Large intestine (tissue), 3 donors: ENCODE measurements at regions not wholly inside any gene's neighbourhood (a gene's known extent, or its start where the extent isn't known, plus 50 kb on each side); places are given as distances from the start of the nearest gene placed in this dataset.
A peak's percentile ranks its signal among the peaks of the same experiment; 100 is the strongest.

Experiments used
- DNase-seq, 2 donors: peaks; one replicate each; pipeline versions ENCODE4 v3.0.0 to v3.0.0-alpha.2; 2013
- H3K27ac ChIP-seq: one replicate; pipeline ENCODE4 v1.5.1; 2013; ENCODE audit warnings: low read length
- H3K27me3 ChIP-seq: 2 replicates; pipeline ENCODE4 v1.6.1; 2013; ENCODE audit warnings: low read length; ENCODE audit not compliant: control insufficient read depth, insufficient read depth
- H3K36me3 ChIP-seq: 2 replicates; pipeline ENCODE4 v1.6.1; 2013; ENCODE audit warnings: low read length; ENCODE audit not compliant: control insufficient read depth, insufficient read depth
- H3K4me1 ChIP-seq: one replicate; pipeline ENCODE4 v1.6.1; 2013; ENCODE audit warnings: low read length; ENCODE audit not compliant: control insufficient read depth, insufficient read depth
- H3K4me3 ChIP-seq: one replicate; pipeline ENCODE4 v1.5.1; 2013; ENCODE audit warnings: low read length
- H3K9me3 ChIP-seq: one replicate; pipeline ENCODE4 v1.6.1; 2013; ENCODE audit warnings: mild to moderate bottlenecking, low read depth, low read length, moderate library complexity; ENCODE audit not compliant: control insufficient read depth
- WGBS: methylation state at CpG from one replicate; pipeline ENCODE4 v1.1.5; 2013; ENCODE audit warnings: low lambda C conversion rate; ENCODE audit not compliant: insufficient coverage; 5-methylcytosine and 5-hydroxymethylcytosine counted together

DNA sequence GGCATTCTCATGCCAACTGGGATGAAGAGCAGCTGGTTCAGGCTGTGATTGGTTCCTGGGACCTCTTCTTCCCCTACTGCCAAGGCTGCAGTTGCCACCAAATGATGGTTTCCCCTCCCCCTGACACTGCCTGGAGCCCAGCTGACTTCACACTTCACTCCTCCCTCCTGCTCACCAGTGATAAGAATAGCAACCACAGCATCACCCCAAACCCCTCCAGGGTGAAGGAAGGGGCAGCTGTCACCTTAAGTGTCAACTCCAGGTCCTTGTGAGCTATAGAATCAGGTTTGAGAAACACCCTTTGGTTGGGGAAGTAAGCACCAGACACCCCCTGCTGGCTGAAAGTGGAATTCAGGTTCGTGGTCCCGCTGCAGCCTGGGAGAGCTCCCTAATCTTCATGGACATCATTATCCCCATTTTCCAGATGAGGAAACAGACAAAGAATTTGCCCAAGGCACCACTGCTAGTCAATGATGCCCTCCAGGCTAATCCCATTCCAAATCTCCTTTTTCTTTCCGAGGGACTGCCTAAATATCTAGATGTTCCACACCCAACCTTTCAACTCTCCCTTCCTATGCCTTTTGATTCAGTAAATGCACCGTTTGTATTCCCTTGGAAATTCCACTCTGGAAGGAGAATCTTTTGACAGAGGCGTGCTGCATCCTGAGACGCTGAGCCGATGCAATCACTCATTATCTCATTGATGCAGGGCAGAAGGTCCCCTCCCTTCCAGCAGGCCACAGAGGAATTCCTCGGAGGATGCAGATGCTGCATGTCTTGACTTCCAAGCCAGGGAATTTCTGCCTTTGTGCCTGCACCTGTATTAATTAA is 50.6 kb upstream of the UQCRFS1 start:
- peak in 1 of 2 donors; percentile 29 for DNase-seq
- WGBS: 40% methylated on average over 1 of the region's 8 CpGs

DNA sequence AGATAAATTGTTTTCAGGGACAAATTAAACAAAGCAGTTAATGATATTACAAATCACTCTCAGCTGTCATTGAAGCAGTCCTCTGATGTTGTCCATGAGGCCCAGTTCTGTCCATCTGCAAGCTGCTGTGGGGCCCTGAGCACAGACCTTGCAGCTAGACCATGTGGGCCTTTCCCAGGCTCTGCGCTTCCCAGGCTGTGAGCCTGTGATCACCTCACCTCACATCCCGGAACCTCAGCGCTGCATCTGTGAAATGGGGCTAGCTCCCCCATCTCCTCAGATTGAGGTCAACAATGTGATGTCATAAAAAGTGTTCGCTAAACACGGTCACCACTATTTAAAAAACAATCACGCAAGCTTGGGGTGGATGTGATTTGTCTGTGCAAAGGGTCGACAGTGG is 51.9 kb upstream of the UQCRFS1 start:
- H3K27me3 ChIP-seq: no peaks in the 10 kb centered on the region
- no peaks in the 10 kb centered on the region for H3K36me3 ChIP-seq
- no peak overlapping the region for H3K4me3 ChIP-seq
- H3K27ac ChIP-seq: no peak overlapping the region
- no peaks in the 10 kb centered on the region for H3K9me3 ChIP-seq
- no peaks in the 10 kb centered on the region for H3K4me1 ChIP-seq
- DNase-seq: no peak
- WGBS: 90% methylated on average over 2 of the region's 7 CpGs

More for the DNA sequence above, 50.6 kb upstream of the UQCRFS1 start:
- no peaks in the 10 kb centered on the region for H3K36me3 ChIP-seq
- H3K4me1 ChIP-seq: no peaks in the 10 kb centered on the region
- no peak overlapping the region for H3K27ac ChIP-seq
- no peak overlapping the region for H3K4me3 ChIP-seq
- H3K9me3 ChIP-seq: no peaks in the 10 kb centered on the region
- no peaks in the 10 kb centered on the region for H3K27me3 ChIP-seq

DNA sequence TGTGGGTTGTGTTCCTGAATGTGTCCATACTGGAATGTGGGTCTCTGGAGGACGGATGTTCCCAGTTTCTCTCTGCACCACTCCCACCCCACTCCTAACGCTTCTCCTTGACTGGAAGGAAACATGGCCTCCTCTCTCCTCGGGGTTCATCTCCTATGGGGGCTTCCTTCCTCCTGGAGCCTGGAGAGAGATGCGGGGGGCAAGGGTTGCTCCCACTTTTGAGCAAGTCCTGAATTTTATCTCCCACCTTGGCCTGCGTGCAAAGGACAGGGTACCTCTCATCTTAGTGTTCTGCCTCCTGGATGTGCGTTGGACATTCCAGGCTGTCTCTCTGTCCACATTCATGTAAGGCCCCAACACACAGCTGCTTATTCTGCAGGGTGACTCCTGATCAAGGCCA is 52.5 kb upstream of the UQCRFS1 start:
- Histone ChIP-seq H3K9me3 (no peaks in the 10 kb centered on the region), H3K27me3 (no peaks in the 10 kb centered on the region), H3K4me1 (no peaks in the 10 kb centered on the region), H3K36me3 (no peaks in the 10 kb centered on the region), H3K27ac (no peak overlapping the region), H3K4me3 (no peak overlapping the region)
- 60% methylated on average over 1 of the region's 6 CpGs for WGBS
- DNase-seq: no peak

DNA sequence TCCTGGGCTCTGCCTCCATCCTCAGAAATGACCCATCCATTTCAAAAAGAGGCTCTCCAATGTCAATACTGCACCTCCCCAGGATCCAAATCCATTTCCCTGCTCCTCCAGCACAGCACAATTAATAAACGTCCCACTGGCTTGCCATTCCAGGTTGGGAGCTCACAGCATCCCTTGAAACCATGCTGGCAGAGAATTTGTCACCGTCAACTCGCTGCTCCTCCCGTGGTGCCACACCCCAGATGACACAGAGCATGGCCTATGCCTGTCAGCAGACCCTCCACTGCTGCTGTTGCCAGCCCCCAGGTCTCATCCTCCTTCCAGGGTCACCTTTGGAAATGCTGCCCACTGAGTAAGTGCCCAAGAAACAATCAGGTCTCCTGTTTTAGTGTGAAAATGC is 53.0 kb upstream of the UQCRFS1 start:
- no peaks in the 10 kb centered on the region for H3K4me1 ChIP-seq
- no peak overlapping the region for H3K27ac ChIP-seq
- no CpG with 5 or more reads among the region's 4 CpGs for WGBS
- H3K27me3 ChIP-seq: no peaks in the 10 kb centered on the region
- no peaks in the 10 kb centered on the region for H3K9me3 ChIP-seq
- no peak for DNase-seq
- H3K4me3 ChIP-seq: no peak overlapping the region
- no peaks in the 10 kb centered on the region for H3K36me3 ChIP-seq

DNA sequence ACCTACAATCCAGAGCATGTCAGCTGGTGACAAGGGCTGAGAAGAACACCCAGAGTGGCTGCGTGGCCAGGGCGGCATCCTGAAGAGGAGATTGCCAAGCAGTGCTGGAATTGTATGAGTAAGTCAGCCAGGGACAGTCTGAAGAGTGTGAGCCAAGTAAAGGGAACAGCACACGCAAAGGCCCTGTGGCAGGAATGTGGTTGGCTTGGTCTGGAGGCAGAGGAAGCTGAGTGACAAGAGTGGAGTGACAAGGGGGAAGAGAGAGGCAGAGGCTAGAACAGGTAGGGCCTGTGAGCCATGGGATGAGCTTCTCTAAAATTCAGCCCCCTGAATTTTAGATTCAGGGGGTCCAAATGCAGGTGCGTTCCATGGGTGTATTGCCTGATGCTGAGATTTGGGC is 53.7 kb upstream of the UQCRFS1 start:
- WGBS: no CpG with 5 or more reads among the region's 4 CpGs
- H3K4me1 ChIP-seq: no peaks in the 10 kb centered on the region

DNA sequence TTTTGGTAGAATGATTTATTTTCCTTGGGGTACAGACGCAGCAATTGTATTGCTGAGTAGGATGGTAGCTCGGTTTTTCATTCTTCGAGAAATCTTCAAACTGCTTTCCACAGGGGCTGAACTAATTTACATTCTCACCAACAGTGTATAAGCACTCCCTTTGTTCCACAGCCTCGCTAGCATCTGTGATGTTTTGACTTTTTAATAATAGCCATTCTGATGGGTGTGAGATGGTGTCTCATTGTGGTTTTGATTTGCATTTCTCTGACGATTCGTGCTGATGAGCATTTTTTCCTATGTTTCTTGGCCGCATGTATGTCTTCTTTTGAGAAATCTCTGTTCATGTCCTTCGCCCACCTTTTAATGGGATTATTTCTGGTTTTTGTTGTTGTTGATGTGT is 54.8 kb upstream of the UQCRFS1 start:
- Histone ChIP-seq H3K27ac (no peak overlapping the region), H3K4me3 (no peak overlapping the region), H3K27me3 (no peaks in the 10 kb centered on the region), H3K4me1 (no peaks in the 10 kb centered on the region), H3K36me3 (no peaks in the 10 kb centered on the region), H3K9me3 (no peaks in the 10 kb centered on the region)
- DNase-seq: no peak
- 100% methylated on average over 3 of the region's 8 CpGs for WGBS

More for the DNA sequence above, 53.7 kb upstream of the UQCRFS1 start:
- no peak for DNase-seq
- H3K9me3 ChIP-seq: no peaks in the 10 kb centered on the region
- no peak overlapping the region for H3K27ac ChIP-seq
- no peaks in the 10 kb centered on the region for H3K36me3 ChIP-seq
- H3K4me3 ChIP-seq: no peak overlapping the region
- H3K27me3 ChIP-seq: no peaks in the 10 kb centered on the region

DNA sequence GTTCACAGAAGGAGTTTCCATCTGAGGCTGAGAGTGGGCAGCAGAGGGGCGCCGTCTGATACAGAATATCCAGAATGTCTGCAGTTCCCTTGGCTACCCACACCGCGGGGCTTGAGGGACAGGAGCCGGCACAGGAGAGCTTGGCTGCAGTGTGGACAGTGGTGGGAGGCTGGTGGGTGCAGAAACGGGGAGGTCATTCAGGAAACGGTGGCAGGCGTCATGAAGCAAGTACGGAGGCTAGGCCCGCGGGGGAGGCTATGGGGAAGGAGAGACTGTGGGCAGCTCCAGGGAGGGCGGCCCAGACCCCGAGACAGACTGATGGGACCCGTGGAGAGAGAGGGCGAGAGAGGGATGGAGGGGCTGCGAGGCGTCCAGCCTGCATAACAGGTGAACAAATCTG is 55.2 kb upstream of the UQCRFS1 start:
- no peak for DNase-seq
- H3K27me3 ChIP-seq: no peaks in the 10 kb centered on the region
- H3K36me3 ChIP-seq: no peaks in the 10 kb centered on the region
- no peaks in the 10 kb centered on the region for H3K4me1 ChIP-seq
- H3K4me3 ChIP-seq: no peak overlapping the region
- H3K9me3 ChIP-seq: no peaks in the 10 kb centered on the region
- H3K27ac ChIP-seq: no peak overlapping the region
- 82% methylated on average over 3 of the region's 17 CpGs for WGBS

DNA sequence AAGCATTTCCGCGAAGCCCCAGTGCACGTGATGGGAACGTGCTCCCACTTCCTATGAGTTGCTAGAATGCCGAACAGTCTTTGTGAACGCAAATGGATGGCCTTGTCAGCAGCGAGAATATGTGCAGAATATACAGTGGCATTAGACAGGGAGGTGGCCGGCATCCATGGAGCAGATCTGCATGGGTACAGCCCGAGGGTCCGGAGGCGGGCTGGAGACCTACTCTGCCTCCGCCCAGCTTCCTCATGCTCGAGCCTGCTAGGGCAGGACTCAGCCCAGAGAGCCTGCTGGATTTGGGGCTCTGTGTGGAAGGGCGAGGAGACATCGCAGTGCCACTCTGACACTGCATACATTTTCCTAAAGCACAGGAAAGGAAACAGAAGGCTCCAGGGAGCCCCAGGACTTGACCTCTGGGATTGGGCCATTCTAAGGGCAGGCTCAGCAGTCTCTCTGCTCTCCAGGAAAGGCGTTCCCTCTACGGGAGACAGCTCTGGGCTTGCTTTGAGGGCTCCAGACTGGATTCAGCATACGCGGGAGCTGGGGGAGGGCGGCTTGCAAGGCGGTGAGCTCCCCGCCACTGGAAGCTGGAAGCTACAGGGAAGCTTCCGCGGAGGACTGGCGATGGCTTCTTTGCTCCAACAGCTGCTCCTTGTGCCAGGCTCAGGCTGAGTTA is 55.9 kb upstream of the UQCRFS1 start:
- no peaks in the 10 kb centered on the region for H3K27me3 ChIP-seq
- no peak overlapping the region for H3K27ac ChIP-seq
- no CpG with 5 or more reads among the region's 25 CpGs for WGBS
- no peaks in the 10 kb centered on the region for H3K4me1 ChIP-seq
- H3K9me3 ChIP-seq: no peaks in the 10 kb centered on the region
- H3K36me3 ChIP-seq: no peaks in the 10 kb centered on the region
- H3K4me3 ChIP-seq: no peak overlapping the region
- DNase-seq: no peak

DNA sequence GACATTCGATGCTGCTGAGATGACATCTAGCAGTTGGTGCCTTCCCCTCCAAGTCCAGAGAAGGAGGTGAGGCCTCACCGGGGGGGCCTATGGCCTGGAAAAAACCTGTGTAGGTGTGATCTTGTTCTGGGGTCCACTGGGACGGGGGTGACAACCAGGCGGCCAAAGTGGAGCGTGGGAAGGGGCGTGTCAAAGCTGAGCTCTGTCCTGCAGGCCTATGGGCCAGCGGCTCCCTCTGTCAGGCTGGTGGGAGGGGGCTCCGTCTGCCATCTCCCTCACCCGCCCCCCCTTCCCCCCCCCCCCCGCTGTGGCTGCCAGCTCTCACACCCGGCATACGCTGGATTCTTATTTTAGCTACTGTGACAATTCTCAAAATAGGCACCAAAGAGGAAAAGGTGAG is 56.7 kb upstream of the UQCRFS1 start:
- H3K27ac ChIP-seq: no peak overlapping the region
- H3K27me3 ChIP-seq: no peaks in the 10 kb centered on the region
- H3K4me3 ChIP-seq: no peak overlapping the region
- no peaks in the 10 kb centered on the region for H3K36me3 ChIP-seq
- no peaks in the 10 kb centered on the region for H3K9me3 ChIP-seq
- WGBS: no CpG with 5 or more reads among the region's 12 CpGs
- no peak for DNase-seq
- no peaks in the 10 kb centered on the region for H3K4me1 ChIP-seq

DNA sequence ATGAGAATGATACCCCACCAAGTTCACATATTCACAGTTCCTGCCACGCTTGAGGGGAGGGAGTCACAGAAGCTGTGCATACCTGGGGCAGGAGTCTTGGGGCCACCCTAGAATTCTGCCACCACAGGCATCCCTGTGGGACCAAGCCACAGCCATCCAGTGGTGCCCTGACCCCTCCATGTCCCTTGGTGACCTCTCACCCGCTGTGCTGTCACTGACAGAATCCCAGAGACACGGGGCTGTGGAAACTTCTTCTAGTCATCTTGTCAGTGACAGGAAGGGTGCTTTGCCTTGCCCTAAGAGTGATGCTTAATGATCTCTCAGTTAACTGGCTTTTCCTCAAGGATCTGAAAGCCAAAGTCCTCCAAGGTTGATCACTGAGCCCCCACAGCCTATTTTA is 58.4 kb upstream of the UQCRFS1 start:
- DNase-seq: no peak
- no peaks in the 10 kb centered on the region for H3K27me3 ChIP-seq
- WGBS: 50% methylated on average over 1 of the region's 3 CpGs
- H3K36me3 ChIP-seq: no peaks in the 10 kb centered on the region
- no peak overlapping the region for H3K27ac ChIP-seq
- no peaks in the 10 kb centered on the region for H3K9me3 ChIP-seq
- H3K4me3 ChIP-seq: no peak overlapping the region
- H3K4me1 ChIP-seq: no peaks in the 10 kb centered on the region
